GM19397 (cell line): ENCODE measurements at regions not wholly inside any gene's neighbourhood (a gene's known extent, or its start where the extent isn't known, plus 50 kb on each side); places are given as distances from the start of the nearest gene placed in this dataset.

Experiments
- ATAC-seq: cut with Tn5 transposase; IDR thresholded peaks from one replicate; pipeline ENCODE4 v1.9.1; 2021; ENCODE audit warnings: mild to moderate bottlenecking, moderate library complexity; ENCODE audit not compliant: unreplicated experiment

GRCh38 chr9:119788921-119789320, 419.7 kb upstream of the BRINP1 start:
- no peak for ATAC-seq

DNA sequence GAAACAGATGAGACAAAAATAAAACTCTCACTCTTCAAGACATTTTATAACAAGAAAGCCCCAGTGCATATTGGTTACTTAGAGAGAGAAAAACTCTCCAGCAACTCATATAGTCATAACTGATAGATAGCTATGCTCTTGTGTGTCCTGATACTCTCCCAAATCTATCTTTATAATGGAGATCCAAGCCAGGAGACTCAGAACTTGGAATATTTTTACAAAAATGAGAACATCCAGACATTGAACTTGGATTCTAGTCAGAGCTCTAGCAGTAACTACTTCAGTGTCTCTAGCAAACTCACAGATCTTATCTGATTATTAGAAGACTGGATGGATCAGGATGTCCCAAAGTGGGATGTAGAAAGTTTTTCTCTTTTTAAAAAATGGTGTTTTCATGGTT, 412.7 kb upstream of the BRINP1 start:
- ATAC-seq: no peak

DNA sequence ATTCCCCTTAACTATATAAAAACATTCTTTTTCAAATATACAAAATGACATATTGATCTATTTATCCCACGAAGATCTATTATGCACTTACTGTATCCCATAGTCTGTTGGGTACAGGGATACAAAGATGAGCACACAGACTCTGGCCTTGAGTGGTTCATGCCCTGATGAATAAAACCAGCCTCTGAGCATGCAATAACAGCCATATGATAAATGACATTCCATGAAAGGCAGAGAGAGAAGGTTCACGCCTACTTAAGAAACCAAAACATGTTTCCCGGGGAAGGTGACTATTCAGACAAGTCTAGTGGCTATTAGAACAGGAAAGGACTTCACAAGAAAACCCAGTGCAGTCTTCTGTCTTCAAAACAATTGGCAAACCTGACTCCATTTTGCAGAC, 406.2 kb upstream of the BRINP1 start:
- ATAC-seq: no peak

DNA sequence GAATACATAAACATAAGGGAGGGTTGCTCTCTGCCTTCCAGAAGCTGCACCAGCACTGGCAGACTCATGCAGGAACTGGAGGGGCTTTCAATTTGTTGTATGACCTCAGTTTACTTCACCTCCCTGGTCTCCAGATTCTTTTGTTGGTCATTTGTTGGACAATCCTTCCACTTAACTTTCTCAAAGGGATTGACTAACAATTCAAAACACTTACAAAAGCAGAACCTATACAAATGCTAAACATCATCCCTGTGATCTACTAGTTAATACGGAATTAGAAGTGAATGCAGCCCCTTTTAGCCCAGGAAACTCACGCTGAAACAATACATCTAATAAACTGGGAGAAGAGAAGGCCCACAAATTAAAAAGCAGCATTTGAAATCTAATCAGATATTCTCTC, 404.6 kb upstream of the BRINP1 start:
- no peak for ATAC-seq

DNA sequence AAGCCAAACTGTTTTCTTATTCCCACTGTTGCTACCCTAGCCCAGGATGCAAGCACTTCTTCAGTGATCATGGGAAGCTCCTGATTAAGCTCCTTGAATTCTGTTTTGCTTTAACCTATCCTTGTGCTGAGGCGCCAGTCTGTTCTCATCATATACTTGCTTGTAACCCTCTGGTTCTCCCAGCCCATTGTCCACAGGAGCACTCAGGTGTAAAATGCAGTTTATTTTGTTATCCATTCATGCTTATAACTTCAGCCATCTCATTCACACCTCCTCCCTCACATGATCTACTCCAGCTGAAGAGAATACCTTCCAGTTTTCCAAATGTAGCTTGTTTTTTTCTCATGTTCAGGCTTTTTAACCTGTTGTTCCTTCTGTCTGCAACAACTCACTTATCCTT, 402.1 kb upstream of the BRINP1 start:
- ATAC-seq: no peak

DNA sequence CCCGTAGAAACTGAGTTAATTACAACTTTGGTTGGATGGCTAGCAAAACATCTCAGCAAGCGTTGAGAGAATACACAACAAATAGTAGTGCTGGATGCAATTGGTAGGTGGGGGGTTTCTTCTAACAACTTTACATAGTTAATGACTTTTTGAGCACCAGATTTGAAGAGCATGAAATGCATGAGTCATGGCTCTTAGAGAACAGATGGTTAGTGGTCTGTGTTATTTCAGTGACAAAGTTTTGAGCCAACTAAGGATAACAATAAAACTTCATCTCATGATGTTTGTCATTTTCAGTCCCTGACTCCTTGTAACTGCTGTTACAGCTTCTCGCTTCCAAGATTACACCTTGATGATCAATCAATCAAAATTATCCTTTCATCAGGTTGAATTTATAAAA, 399.0 kb upstream of the BRINP1 start:
- no peak for ATAC-seq

DNA sequence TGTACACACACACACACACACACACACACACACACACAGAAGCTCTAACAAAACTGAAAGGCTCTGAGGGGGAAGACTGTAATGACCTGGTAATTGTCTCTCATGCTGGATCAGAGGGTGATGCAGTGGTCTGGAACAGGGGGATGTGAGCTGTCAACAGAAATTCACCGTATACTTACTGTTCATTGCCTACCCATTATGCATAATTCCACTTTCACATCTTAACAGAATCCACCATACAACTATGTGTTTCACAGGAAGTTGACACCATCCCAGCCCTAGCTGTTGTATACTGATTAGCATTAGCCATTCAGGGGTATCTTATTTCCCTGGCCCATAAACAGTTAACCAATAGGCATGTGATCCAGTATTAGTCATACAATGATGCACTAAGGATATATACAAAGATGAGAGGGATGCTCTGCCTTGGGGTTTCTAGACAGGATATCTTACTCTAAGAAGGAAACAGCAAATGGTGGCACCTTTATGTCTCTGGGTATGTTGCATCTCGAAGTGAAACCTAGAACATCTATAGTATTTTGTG, 396.5 kb upstream of the BRINP1 start:
- ATAC-seq: no peak

DNA sequence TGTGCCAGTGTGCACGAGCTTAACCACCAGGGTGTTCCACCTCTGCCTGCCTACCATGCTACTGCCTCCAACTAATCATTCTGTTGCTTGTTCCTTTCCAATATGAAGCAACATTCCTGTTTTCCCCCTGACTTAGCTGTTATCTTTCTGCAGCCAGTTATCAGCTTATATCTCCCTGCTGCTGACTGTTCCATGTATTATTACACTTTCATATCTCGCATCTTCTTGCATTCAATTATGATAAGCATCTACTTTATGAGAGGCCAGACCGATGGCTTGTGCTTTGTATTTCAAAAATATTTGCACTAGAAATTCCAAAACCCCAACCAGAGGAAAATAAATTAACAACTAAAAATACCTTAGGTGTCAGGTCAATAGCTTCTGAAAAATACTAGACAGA, 394.0 kb upstream of the BRINP1 start:
- no peak for ATAC-seq

DNA sequence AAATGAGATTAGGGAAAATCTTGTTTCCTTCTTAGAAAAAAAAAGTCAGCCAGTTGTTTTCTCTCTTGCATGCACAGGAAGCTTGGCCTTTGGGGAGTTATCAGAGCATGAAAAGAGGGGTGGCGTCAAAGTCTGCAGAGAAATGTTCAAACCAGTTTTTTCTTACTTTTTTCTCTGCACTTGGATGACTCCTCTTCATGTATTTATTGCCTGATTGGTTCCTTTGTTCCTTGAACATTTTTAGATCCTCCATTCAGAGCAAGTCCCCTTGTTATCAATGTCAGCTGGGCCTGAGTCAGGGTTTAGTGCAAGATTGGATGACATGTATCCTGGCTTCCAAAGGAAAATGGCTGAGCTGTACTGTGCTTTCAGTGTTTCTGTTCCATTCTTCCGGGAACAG, 392.6 kb upstream of the BRINP1 start:
- no peak for ATAC-seq

GRCh38 chr9:119758990-119759389, 389.8 kb upstream of the BRINP1 start:
- no peak for ATAC-seq

- ATAC-seq: no peak
These were observed 389.0 kb upstream of the BRINP1 start for GRCh38 chr9:119758241-119758640.

- no peak for ATAC-seq
These were observed 370.2 kb upstream of the BRINP1 start for GRCh38 chr9:119739476-119739875.

DNA sequence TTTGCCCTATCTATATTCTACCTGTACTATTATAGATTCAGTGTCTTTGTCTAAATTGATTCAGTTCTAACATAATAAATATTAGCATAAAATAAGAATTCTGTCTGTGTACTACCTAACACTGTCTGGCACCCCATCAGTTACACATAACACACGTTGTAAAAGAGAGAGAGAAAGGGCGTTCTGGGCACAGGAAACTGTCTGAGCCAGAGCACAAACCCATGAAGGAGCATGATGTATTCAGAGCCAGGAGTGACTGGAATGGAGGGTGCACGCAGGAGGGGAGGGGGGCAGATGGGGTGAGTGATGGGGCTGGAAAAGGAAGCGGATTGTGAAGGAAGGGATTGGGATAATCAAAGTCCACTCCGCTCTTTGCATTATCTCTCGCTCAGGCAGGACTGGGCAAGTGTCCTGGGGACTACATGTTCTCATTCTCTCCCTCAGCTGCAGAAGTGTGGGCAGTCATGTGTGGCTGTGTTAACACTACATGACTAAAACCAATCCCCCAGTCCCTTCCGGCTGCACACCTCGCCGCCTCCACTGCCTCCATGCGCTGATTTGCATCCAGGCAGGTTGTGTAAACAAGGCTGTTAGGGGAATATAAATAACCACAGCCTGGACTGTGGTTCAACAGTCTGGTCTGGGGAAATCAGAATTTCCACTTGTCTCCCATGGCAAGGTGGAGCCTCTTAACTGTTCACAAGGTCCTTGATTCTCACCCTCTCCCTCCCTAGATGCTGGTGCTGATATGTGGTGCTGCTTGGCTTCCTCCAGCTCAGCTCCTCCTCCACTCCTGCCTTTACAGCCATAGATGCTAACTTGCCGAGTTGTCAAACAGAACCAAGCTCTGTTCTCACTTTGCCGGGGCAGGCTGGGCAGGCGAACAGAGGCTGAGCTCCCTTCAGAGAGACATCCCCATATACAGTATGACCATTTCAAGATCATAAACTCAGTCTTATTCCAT, 367.5 kb upstream of the BRINP1 start:
- peak; percentile 98 for ATAC-seq

GRCh38 chr9:119727988-119728387, 358.8 kb upstream of the BRINP1 start:
- no peak for ATAC-seq

DNA sequence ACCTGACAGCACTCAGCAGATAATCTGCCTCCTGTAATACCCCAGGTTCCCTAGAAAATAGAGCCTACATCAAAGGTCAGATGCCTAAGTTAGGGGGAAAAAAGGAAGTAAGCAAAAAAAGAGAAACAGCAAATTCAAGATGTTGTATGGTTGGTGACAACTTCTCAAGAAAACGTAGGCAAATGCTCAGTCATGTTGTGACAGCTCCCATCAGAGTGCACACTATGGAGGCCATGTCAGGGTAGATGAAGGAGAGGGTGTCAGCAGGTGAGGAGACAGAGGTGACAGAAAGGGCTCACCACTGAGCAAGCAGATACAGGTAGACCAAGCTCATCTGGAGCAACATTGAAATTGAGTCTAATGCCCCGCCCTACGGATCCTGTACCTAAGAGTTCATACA, 356.8 kb upstream of the BRINP1 start:
- no peak for ATAC-seq

DNA sequence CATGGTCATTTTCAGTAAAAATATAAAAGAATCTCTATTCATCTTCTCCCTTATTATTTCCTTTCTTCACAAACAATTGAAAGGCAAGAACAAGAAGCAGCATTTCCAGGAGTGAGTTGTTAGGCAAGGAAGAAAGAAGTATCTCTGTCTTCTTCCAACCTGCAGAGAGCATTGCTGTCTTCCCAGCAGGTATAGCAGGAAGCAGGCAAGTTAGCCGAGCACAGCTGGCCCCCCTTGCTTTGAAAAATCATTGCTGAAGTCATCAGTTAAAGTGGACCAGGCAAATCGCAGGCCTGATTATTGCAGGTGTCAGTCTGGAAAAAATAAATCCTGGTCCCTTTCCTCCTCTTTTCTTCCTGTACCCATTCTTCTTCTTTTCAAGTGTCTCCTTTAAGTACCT, 353.1 kb upstream of the BRINP1 start:
- no peak for ATAC-seq

- ATAC-seq: no peak
These were observed 343.1 kb upstream of the BRINP1 start for GRCh38 chr9:119712325-119712724.

GRCh38 chr9:119709431-119709830, 340.2 kb upstream of the BRINP1 start:
- ATAC-seq: no peak

GRCh38 chr9:119707228-119707845, 338.1 kb upstream of the BRINP1 start:
- no peak for ATAC-seq

DNA sequence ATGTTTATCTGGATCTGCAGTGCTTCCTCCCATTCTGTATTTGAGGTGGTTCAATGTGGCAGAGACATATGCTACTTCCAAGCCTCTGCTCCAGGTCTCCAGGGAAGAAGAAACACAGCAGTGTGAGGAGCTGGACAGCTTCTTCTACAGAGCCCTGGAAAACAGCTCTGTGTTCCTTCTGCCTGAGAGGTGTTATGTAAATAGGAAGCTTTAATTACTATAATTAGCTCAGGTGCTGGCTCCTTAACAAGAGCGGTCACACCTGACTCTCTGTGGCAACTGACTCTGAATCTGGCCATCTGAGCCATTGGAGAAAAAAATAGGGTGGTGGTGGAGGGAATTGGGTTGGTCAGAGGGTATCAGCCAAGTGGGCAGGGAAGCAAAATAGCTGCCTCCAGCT, 332.4 kb upstream of the BRINP1 start:
- no peak for ATAC-seq

GRCh38 chr9:119698535-119698934, 329.3 kb upstream of the BRINP1 start:
- no peak for ATAC-seq

- no peak for ATAC-seq
These were observed 328.8 kb upstream of the BRINP1 start for GRCh38 chr9:119697996-119698395.
